ENCODE measurements at regions not wholly inside any gene's neighbourhood (a gene's known extent, or its start where the extent isn't known, plus 50 kb on each side); places are given as distances from the start of the nearest gene placed in this dataset.

- intact Hi-C loops (cut with DNase I), result no loop called here
- no peak for DNase-seq (ENCODE audit: low spot score)
Observed at GRCh38 chr11:114758627-114759026, 80.3 kb downstream of the NXPE2 start.

GRCh38 chr11:114762408-114762807, 84.1 kb downstream of the NXPE2 start:
- intact Hi-C loops (cut with DNase I), result loop anchor here (1.0 to 5.0 kb wide), 2 partner anchors 420 to 479 kb away; no protein-coding TSS in a partner anchor

GRCh38 chr11:114764563-114764962, 86.2 kb downstream of the NXPE2 start:
- intact Hi-C loops (cut with DNase I), result loop anchor here (5.0 kb wide), 1 partner anchor 422 kb away; no protein-coding TSS in a partner anchor
- DNase-seq (ENCODE audit: low spot score), result no peak

More at GRCh38 chr11:114762408-114762807, 84.1 kb downstream of the NXPE2 start:
- DNase-seq (ENCODE audit: low spot score), result no peak

- intact Hi-C loops (cut with DNase I), result loop anchor here (10.0 kb wide), 1 partner anchor 384 kb away; no protein-coding TSS in a partner anchor
- DNase-seq (ENCODE audit: low spot score), result no peak
Observed at GRCh38 chr11:114771172-114771571, 92.8 kb downstream of the NXPE2 start.

- intact Hi-C loops (cut with DNase I), result loop anchor here (2.0 to 10.0 kb wide), 2 partner anchors 179 to 381 kb away; no protein-coding TSS in a partner anchor
- no peak for DNase-seq (ENCODE audit: low spot score)
Observed at GRCh38 chr11:114773541-114774338, 95.4 kb downstream of the NXPE2 start.

- intact Hi-C loops (cut with DNase I), result loop anchor here (2.0 to 10.0 kb wide), 2 partner anchors 178 to 380 kb away; no protein-coding TSS in a partner anchor
- DNase-seq (ENCODE audit: low spot score), result no peak
Observed at GRCh38 chr11:114774599-114775361, 96.5 kb downstream of the NXPE2 start.

GRCh38 chr11:114775875-114776621, 97.7 kb downstream of the NXPE2 start:
- intact Hi-C loops (cut with DNase I), result loop anchor here (2.0 to 10.0 kb wide), 2 partner anchors 177 to 379 kb away; no protein-coding TSS in a partner anchor
- no peak for DNase-seq (ENCODE audit: low spot score)

GRCh38 chr11:114776956-114777355, 98.6 kb downstream of the NXPE2 start:
- intact Hi-C loops (cut with DNase I), result loop anchor here (10.0 kb wide), 1 partner anchor 378 kb away; no protein-coding TSS in a partner anchor
- no peak for DNase-seq (ENCODE audit: low spot score)

- intact Hi-C loops (cut with DNase I), result loop anchor here (10.0 kb wide), 1 partner anchor 376 kb away; no protein-coding TSS in a partner anchor
Observed at GRCh38 chr11:114779189-114779588, 100.9 kb downstream of the NXPE2 start.

GRCh38 chr11:114782650-114783310, 104.5 kb downstream of the NXPE2 start:
- DNase-seq (ENCODE audit: low spot score), result no peak
- intact Hi-C loops (cut with DNase I), result no loop called here

More at GRCh38 chr11:114779189-114779588, 100.9 kb downstream of the NXPE2 start:
- DNase-seq (ENCODE audit: low spot score), result no peak

GRCh38 chr11:114783805-114784204, 105.5 kb downstream of the NXPE2 start:
- DNase-seq (ENCODE audit: low spot score), result no peak
- intact Hi-C loops (cut with DNase I), result no loop called here

- no peak for DNase-seq (ENCODE audit: low spot score)
- intact Hi-C loops (cut with DNase I), result no loop called here
Observed at GRCh38 chr11:114784216-114784615, 105.9 kb downstream of the NXPE2 start.

GRCh38 chr11:114784891-114785290, 106.6 kb downstream of the NXPE2 start:
- no peak for DNase-seq (ENCODE audit: low spot score)
- intact Hi-C loops (cut with DNase I), result loop anchor here (5.0 kb wide), 1 partner anchor 167 kb away; no protein-coding TSS in a partner anchor

GRCh38 chr11:114785820-114786219, 107.5 kb downstream of the NXPE2 start:
- intact Hi-C loops (cut with DNase I), result loop anchor here (5.0 kb wide), 1 partner anchor 166 kb away; no protein-coding TSS in a partner anchor
- DNase-seq (ENCODE audit: low spot score), result no peak

- DNase-seq (ENCODE audit: low spot score), result no peak
- intact Hi-C loops (cut with DNase I), result loop anchor here (5.0 kb wide), 1 partner anchor 165 kb away; no protein-coding TSS in a partner anchor
Observed at GRCh38 chr11:114787126-114787525, 108.8 kb downstream of the NXPE2 start.

GRCh38 chr11:114790910-114791309, 112.6 kb downstream of the NXPE2 start:
- DNase-seq (ENCODE audit: low spot score), result no peak
- intact Hi-C loops (cut with DNase I), result no loop called here

GRCh38 chr11:114794048-114794684, 115.8 kb downstream of the NXPE2 start:
- intact Hi-C loops (cut with DNase I), result no loop called here
- no peak for DNase-seq (ENCODE audit: low spot score)
